HCT116 (cell line): ENCODE measurements at regions not wholly inside any gene's neighbourhood (a gene's known extent, or its start where the extent isn't known, plus 50 kb on each side); places are given as distances from the start of the nearest gene placed in this dataset.

ENCODE experiments used
- ATAC-seq: fragments of 200-7000 bp; cut with Tn5 transposase; 2 replicates; pipeline ENCODE4 v1.9.1; 2020; ENCODE audit warnings: mild to moderate bottlenecking, moderate library complexity
- BruUV-seq: library from RNA; stranded (reverse); fragments of 400-500 nt; replicated peaks from 2 replicates; lab custom pipeline; 2021; lab: Mats Ljungman, UMichigan
- CTCF ChIA-PET: fragments of 300-600 bp; sonication (Branson Sonifier 250); formaldehyde crosslinking; loops from one replicate; lab custom pipeline; 2021; ENCODE audit warnings: antibody characterized with exemption; lab: Charles Lee
- POLR2A ChIA-PET: fragments of 300-600, 350-600 bp; sonication (Branson Sonifier 250); formaldehyde crosslinking; loops from one replicate; lab custom pipeline; 2021; ENCODE audit warnings: antibody characterized with exemption; lab: Charles Lee
- RAD21 ChIA-PET, 2 experiments: fragments of 300-600 bp; sonication (Branson Sonifier 250); formaldehyde crosslinking; loops; one replicate each; lab custom pipeline; 2023; ENCODE audit warnings: low total read pairs in 2 of 2; ENCODE audit not compliant: uncharacterized antibody in 2 of 2, unreplicated experiment in 2 of 2, low non-redundant PET in 1 of 2; lab: Charles Lee
- DNase-seq: peaks from one replicate; pipeline ENCODE4 v3.0.0-alpha.2; 2010; ENCODE audit warnings: low read depth, low spot score
- H2AFZ ChIP-seq: fragments of 200-600 bp; shearing (Covaris generic), sonication (generic); 2 replicates; pipeline ENCODE4 v1.6.1; 2017; ENCODE audit warnings: low read depth, mixed run types, mixed read lengths, antibody characterized with exemption, low read length; ENCODE audit not compliant: poor library complexity, severe bottlenecking
- H3K27ac ChIP-seq: 2 replicates; pipeline ENCODE4 v1.5.1; 2012; ENCODE audit warnings: low read depth, low read length
- H3K27me3 ChIP-seq: fragments of 200-600 bp; sonication (generic); 2 replicates; pipeline ENCODE4 v1.6.1; 2016; ENCODE audit warnings: mixed run types, low read length, mixed read lengths; ENCODE audit not compliant: insufficient read depth
- H3K36me3 ChIP-seq, 2 experiments: fragments of 200-500 bp in 1 of 2; fragments of 200-600 bp in 1 of 2; sonication (Bioruptor generic) in 1 of 2; sonication (generic) in 1 of 2; 2 replicates each; pipeline versions ENCODE4 v1.5.1 to v1.6.1; 2014 to 2016; ENCODE audit warnings: low read length in 2 of 2, inconsistent platforms in 1 of 2, mixed read lengths in 1 of 2, mixed run types in 1 of 2; ENCODE audit not compliant: insufficient read depth in 2 of 2, control insufficient read depth in 1 of 2
- H3K4me1 ChIP-seq, 2 experiments: fragments of 200-600 bp in 1 of 2; sonication (generic) in 1 of 2; 2 replicates each; pipeline versions ENCODE4 v1.5.1 to v1.6.1; 2012 to 2017; ENCODE audit warnings: low read length in 2 of 2, inconsistent platforms in 1 of 2, mild to moderate bottlenecking in 1 of 2, mixed read lengths in 1 of 2, mixed run types in 1 of 2, moderate library complexity in 1 of 2; ENCODE audit not compliant: insufficient read depth in 2 of 2, control insufficient read depth in 1 of 2
- H3K4me2 ChIP-seq: fragments of 200-600 bp; sonication (generic); 2 replicates; pipeline ENCODE4 v1.6.1; 2017; ENCODE audit warnings: mixed run types, low read length, mixed read lengths
- H3K4me3 ChIP-seq, 2 experiments: fragments of 200-600 bp in 1 of 2; sonication (generic) in 1 of 2; replicated peaks in 1 of 2; 2 replicates each; pipeline ENCODE4 v1.5.1; 2011 to 2016; ENCODE audit warnings: low read length in 2 of 2, control low read depth in 1 of 2, low read depth in 1 of 2, mild to moderate bottlenecking in 1 of 2, mixed read lengths in 1 of 2, mixed run types in 1 of 2
- H3K79me2 ChIP-seq: fragments of 200-600 bp; sonication (generic); 2 replicates; pipeline ENCODE4 v1.6.1; 2017; ENCODE audit warnings: mild to moderate bottlenecking, mixed run types, low read length, moderate library complexity, mixed read lengths; ENCODE audit not compliant: insufficient read depth
- H3K9ac ChIP-seq: fragments of 200-600 bp; sonication (generic); 2 replicates; pipeline ENCODE4 v1.6.1; 2016; ENCODE audit warnings: low read length, mixed read lengths
- H3K9me2 ChIP-seq: fragments of 200-600 bp; sonication (generic), shearing (Covaris generic); 2 replicates; pipeline ENCODE4 v1.6.1; 2017; ENCODE audit warnings: mixed run types, mild to moderate bottlenecking, moderate library complexity; ENCODE audit not compliant: insufficient read depth
- H3K9me3 ChIP-seq, 2 experiments: fragments of 200-500 bp in 1 of 2; fragments of 200-600 bp in 1 of 2; sonication (Bioruptor generic) in 1 of 2; sonication (generic) in 1 of 2; 2 replicates each; pipeline ENCODE4 v1.6.1; 2014 to 2017; ENCODE audit warnings: low read length in 2 of 2, mixed read lengths in 2 of 2, inconsistent platforms in 1 of 2, low read depth in 1 of 2, mild to moderate bottlenecking in 1 of 2, mixed run types in 1 of 2, moderate library complexity in 1 of 2; ENCODE audit not compliant: control insufficient read depth in 1 of 2, insufficient read depth in 1 of 2
- H4K20me1 ChIP-seq: fragments of 200-600 bp; sonication (generic), shearing (Covaris generic); 2 replicates; pipeline ENCODE4 v1.6.1; 2017; ENCODE audit warnings: mixed run types, mild to moderate bottlenecking, moderate library complexity; ENCODE audit not compliant: insufficient read depth
- CBX3 ChIP-seq: IDR thresholded peaks from 2 replicates; pipeline ENCODE4 v1.6.1; 2012; ENCODE audit warnings: low read depth
- CEBPB ChIP-seq: IDR thresholded peaks from 2 replicates; pipeline ENCODE4 v1.6.1; 2012; ENCODE audit warnings: low read depth
- CTCF ChIP-seq, 3 experiments: fragments of 200-600 bp in 1 of 3; sonication (generic) in 1 of 3; IDR thresholded peaks in 2 of 3; conservative IDR thresholded peaks in 1 of 3; 2 replicates each; pipeline ENCODE4 v1.5.1; 2012 to 2017; ENCODE audit warnings: low read depth in 2 of 3, low read length in 2 of 3, antibody characterized with exemption in 1 of 3, borderline replicate concordance in 1 of 3, control low read depth in 1 of 3, mild to moderate bottlenecking in 1 of 3, mixed read lengths in 1 of 3, mixed run types in 1 of 3, moderate library complexity in 1 of 3; ENCODE audit not compliant: insufficient read depth in 1 of 3
- EZH2phosphoT487 ChIP-seq: fragments of 200-600 bp; IDR thresholded peaks from 2 replicates; pipeline ENCODE4 v1.6.1; 2018; ENCODE audit warnings: antibody characterized with exemption, borderline replicate concordance
- FOSL1 ChIP-seq: IDR thresholded peaks from 2 replicates; pipeline ENCODE4 v1.6.1; 2012; ENCODE audit warnings: low read depth
- POLR2A ChIP-seq: IDR thresholded peaks from 2 replicates; pipeline ENCODE4 v1.7.0; 2011; ENCODE audit warnings: borderline replicate concordance; ENCODE audit not compliant: insufficient read depth, insufficient read length; ENCODE audit errors: extremely low read depth
- RAD21 ChIP-seq: IDR thresholded peaks from 2 replicates; pipeline ENCODE4 v1.6.1; 2012; ENCODE audit warnings: low read depth, mild to moderate bottlenecking
- REST ChIP-seq: IDR thresholded peaks from 2 replicates; pipeline ENCODE4 v1.6.1; 2012; ENCODE audit warnings: low read depth
- ZNF274 ChIP-seq: fragments of 200-500 bp; sonication (Bioruptor generic); IDR thresholded peaks from 2 replicates; pipeline ENCODE4 v1.6.1; 2014; ENCODE audit warnings: mild to moderate bottlenecking, low read depth, low read length, inconsistent platforms
- intact Hi-C: fragments of 100-400 bp; cut with micrococcal nuclease; formaldehyde crosslinking; loops from 2 replicates; pipeline ENCODE4 v1.10.0; 2022
- TF ChIP-seq, protein P1 (sequence below): IDR thresholded peaks from 2 replicates; pipeline ENCODE4 v1.6.1; 2012
- TF ChIP-seq, protein P2 (sequence below): IDR thresholded peaks from 2 replicates; pipeline ENCODE4 v1.6.1; 2011; ENCODE audit warnings: mild to moderate bottlenecking, low read length, moderate library complexity; ENCODE audit not compliant: insufficient replicate concordance; ENCODE audit errors: extremely low read depth

- no peak for DNase-seq
- Histone ChIP-seq H3K79me2 (no peaks in the 10 kb centered on the region), H3K9ac (no peak overlapping the region), H3K4me2 (no peak overlapping the region), H4K20me1 (no peaks in the 10 kb centered on the region), H3K9me2 (no peaks in the 10 kb centered on the region), H3K9me3 (no peaks in the 10 kb centered on the region), H3K4me1 (no peaks in the 10 kb centered on the region), H2AFZ (no peak overlapping the region), H3K27me3 (no peaks in the 10 kb centered on the region), H3K27ac (no peak overlapping the region), H3K4me3 (no peak overlapping the region), H3K36me3 (no peaks in the 10 kb centered on the region)
- POLR2A ChIA-PET, result no interaction called here
- intact Hi-C loops, result no loop called here
- no peak for TF ChIP-seq POLR2A
- no peak for TF ChIP-seq RAD21
- no peak for TF ChIP-seq CBX3
- TF ChIP-seq, protein P1, sequence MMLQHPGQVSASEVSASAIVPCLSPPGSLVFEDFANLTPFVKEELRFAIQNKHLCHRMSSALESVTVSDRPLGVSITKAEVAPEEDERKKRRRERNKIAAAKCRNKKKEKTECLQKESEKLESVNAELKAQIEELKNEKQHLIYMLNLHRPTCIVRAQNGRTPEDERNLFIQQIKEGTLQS, result no peak
- TF ChIP-seq, protein P2, sequence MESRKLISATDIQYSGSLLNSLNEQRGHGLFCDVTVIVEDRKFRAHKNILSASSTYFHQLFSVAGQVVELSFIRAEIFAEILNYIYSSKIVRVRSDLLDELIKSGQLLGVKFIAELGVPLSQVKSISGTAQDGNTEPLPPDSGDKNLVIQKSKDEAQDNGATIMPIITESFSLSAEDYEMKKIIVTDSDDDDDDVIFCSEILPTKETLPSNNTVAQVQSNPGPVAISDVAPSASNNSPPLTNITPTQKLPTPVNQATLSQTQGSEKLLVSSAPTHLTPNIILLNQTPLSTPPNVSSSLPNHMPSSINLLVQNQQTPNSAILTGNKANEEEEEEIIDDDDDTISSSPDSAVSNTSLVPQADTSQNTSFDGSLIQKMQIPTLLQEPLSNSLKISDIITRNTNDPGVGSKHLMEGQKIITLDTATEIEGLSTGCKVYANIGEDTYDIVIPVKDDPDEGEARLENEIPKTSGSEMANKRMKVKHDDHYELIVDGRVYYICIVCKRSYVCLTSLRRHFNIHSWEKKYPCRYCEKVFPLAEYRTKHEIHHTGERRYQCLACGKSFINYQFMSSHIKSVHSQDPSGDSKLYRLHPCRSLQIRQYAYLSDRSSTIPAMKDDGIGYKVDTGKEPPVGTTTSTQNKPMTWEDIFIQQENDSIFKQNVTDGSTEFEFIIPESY, result no peak
- TF ChIP-seq CEBPB, result no peak
- TF ChIP-seq REST, result no peak
- TF ChIP-seq EZH2phosphoT487, result no peak
- no peak for TF ChIP-seq ZNF274
- TF ChIP-seq CTCF (IDR thresholded peaks at IDR 0.05 in 2 of 3, conservative IDR thresholded peaks at IDR 0.05 in 1 of 3; ENCODE audit: borderline replicate concordance in 1 of 3, insufficient read depth in 1 of 3, low read depth in 2 of 3, low read length in 2 of 3), result no peak
- no peak for TF ChIP-seq FOSL1
- no peak for ATAC-seq
- RAD21 ChIA-PET, result no interaction called here
- CTCF ChIA-PET, result no interaction called here
- BruUV-seq, result no TSS peak
These were observed 208.7 kb downstream of the PRL start for GRCh38 chr6:22087960-22088706.
